ENCODE measurements at regions not wholly inside any gene's neighbourhood (a gene's known extent, or its start where the extent isn't known, plus 50 kb on each side); places are given as distances from the start of the nearest gene placed in this dataset.

DNA sequence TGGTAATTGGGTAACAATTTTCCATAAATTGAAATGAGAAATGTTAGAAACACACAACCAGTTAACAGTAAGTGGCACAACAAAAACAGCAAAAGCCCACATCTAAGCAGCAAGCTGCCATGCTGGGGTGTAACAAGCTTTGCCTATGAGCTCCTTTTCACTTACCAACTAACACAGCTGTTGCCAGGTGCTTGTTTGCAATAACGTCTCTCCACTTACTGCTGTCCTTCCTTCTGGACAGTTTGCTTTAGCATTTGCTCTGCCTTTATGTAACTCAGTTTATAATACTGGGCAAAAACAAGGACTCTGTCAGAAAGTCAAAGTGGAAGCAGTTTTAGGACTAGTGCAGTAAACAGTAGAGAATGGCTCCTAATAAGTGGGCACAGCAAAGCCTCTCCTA lies 740.9 kb downstream of the POM121L12 start:
- TF ChIP-seq POLR2A (IDR thresholded peaks at IDR 0.05; ENCODE audit: low read depth, low read length) (no peak), TAF1 (IDR thresholded peaks at IDR 0.05; ENCODE audit: low read depth, low read length) (no peak), SPI1 (IDR thresholded peaks at IDR 0.05; ENCODE audit: low read depth, low read length) (no peak), POU2F2 (IDR thresholded peaks at IDR 0.05; ENCODE audit: low read depth, low read length) (no peak), POLR2AphosphoS5 (IDR thresholded peaks at IDR 0.05; ENCODE audit: low read depth, low read length) (no peak), PAX5 (IDR thresholded peaks at IDR 0.05; ENCODE audit: insufficient read depth, low read length, severe bottlenecking) (no peak)
